ENCODE measurements at regions not wholly inside any gene's neighbourhood (a gene's known extent, or its start where the extent isn't known, plus 50 kb on each side); places are given as distances from the start of the nearest gene placed in this dataset.

- no peak overlapping the region for H3K9ac ChIP-seq (replicated peaks; ENCODE audit: extremely low read depth, insufficient read depth, low read length)
- FAIRE-seq (peak; percentile 67), DNase-seq (ENCODE audit: low read depth, low spot score) (peak; percentile 48)
- POLR2A ChIA-PET, result interaction anchor here (0.7 kb wide), 1 partner anchor 8 kb away, joined by 3 read pairs; no protein-coding TSS in a partner anchor
- no peak for TF ChIP-seq POLR2A (IDR thresholded peaks at IDR 0.05; ENCODE audit: low read depth, low read length)
- no peak for TF ChIP-seq EZH2 (IDR thresholded peaks at IDR 0.05; ENCODE audit: borderline replicate concordance, low read depth, low read length, severe bottlenecking)
- TF ChIP-seq GATA2 (IDR thresholded peaks at IDR 0.05; ENCODE audit: insufficient read depth, insufficient read length, low read depth, low read length), result no peak
- TF ChIP-seq POLR2AphosphoS5 (IDR thresholded peaks at IDR 0.05; ENCODE audit: insufficient read depth, low read depth, low read length), result no peak
- no peak for TF ChIP-seq FOS (IDR thresholded peaks at IDR 0.05; ENCODE audit: borderline replicate concordance, insufficient read depth, low read length)
- no peak for TF ChIP-seq MAX (IDR thresholded peaks at IDR 0.05; ENCODE audit: insufficient read depth, insufficient read length)
- TF ChIP-seq MYC (IDR thresholded peaks at IDR 0.05; ENCODE audit: low read depth, low read length), result no peak
- TF ChIP-seq, protein P1, sequence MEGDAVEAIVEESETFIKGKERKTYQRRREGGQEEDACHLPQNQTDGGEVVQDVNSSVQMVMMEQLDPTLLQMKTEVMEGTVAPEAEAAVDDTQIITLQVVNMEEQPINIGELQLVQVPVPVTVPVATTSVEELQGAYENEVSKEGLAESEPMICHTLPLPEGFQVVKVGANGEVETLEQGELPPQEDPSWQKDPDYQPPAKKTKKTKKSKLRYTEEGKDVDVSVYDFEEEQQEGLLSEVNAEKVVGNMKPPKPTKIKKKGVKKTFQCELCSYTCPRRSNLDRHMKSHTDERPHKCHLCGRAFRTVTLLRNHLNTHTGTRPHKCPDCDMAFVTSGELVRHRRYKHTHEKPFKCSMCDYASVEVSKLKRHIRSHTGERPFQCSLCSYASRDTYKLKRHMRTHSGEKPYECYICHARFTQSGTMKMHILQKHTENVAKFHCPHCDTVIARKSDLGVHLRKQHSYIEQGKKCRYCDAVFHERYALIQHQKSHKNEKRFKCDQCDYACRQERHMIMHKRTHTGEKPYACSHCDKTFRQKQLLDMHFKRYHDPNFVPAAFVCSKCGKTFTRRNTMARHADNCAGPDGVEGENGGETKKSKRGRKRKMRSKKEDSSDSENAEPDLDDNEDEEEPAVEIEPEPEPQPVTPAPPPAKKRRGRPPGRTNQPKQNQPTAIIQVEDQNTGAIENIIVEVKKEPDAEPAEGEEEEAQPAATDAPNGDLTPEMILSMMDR (IDR thresholded peaks at IDR 0.05; ENCODE audit: extremely low read depth in 1 of 2, insufficient read depth in 1 of 2, low read depth in 1 of 2, low read length in 2 of 2), result peak; percentile 46 to 70
- TF ChIP-seq JUN (IDR thresholded peaks at IDR 0.05; ENCODE audit: borderline replicate concordance, insufficient read depth, insufficient read length, low read depth), result no peak
- peaks cover 5% of the 10 kb centered on the region for H3K4me1 ChIP-seq (ENCODE audit: control insufficient read depth, extremely low read depth, insufficient read depth, low read length)
- no peaks in the 10 kb centered on the region for H3K36me3 ChIP-seq (ENCODE audit: control insufficient read depth in 2 of 2, extremely low read depth in 1 of 2, insufficient read depth in 2 of 2, low read length in 2 of 2)
- no TSS peak for BruUV-seq (replicated peaks)
- dilution Hi-C loops (cut with MboI; ENCODE audit: extremely low pct_ligation_motif_present, low sequenced_read_pairs), result no loop called here
- CTCF ChIA-PET, result interaction anchor here (0.7 to 1.7 kb wide), 6 partner anchors 10 to 497 kb away, joined by 3 to 5 read pairs (median 4); partner anchors contain the start of gene SFMBT2
- H2AFZ ChIP-seq (ENCODE audit: low read depth, low read length), result no peak overlapping the region
- no peaks in the 10 kb centered on the region for H3K9me3 ChIP-seq (replicated peaks; ENCODE audit: control insufficient read depth, insufficient read depth, low read length)
- no peak overlapping the region for H3K27ac ChIP-seq (ENCODE audit: insufficient read depth, low read depth, low read length)
- H3K4me2 ChIP-seq (ENCODE audit: insufficient read depth, low read length), result no peak overlapping the region
- intact Hi-C loops (cut with micrococcal nuclease), result loop anchor here (2.0 to 10.0 kb wide), 4 partner anchors 248 to 767 kb away; partner anchors contain the start of gene SFMBT2
- no peaks in the 10 kb centered on the region for H4K20me1 ChIP-seq (replicated peaks; ENCODE audit: control insufficient read depth, extremely low read depth, insufficient read depth, low read length)
- no peaks in the 10 kb centered on the region for H3K79me2 ChIP-seq (ENCODE audit: control insufficient read depth, insufficient read depth, low read length)
- no peak overlapping the region for H3K4me3 ChIP-seq (replicated peaks in 1 of 3; ENCODE audit: insufficient read depth in 1 of 3, low read depth in 1 of 3, low read length in 3 of 3)
- no peaks in the 10 kb centered on the region for H3K27me3 ChIP-seq (ENCODE audit: control insufficient read depth in 2 of 2, insufficient read depth in 2 of 2, low read length in 2 of 2)
- no peaks in the 10 kb centered on the region for H3K9me1 ChIP-seq (replicated peaks; ENCODE audit: control insufficient read depth, extremely low read depth, insufficient read depth, low read length)
Measured at GRCh38 chr10:6920072-6921019, 340.3 kb upstream of the PRKCQ start.
